ENCODE measurements at regions not wholly inside any gene's neighbourhood (a gene's known extent, or its start where the extent isn't known, plus 50 kb on each side); places are given as distances from the start of the nearest gene placed in this dataset.

- Mint-ChIP-seq H3K36me3 (ENCODE audit: low read depth) (no peaks in the 10 kb centered on the region), H3K4me1 (ENCODE audit: low read depth) (peaks cover 22% of the 10 kb centered on the region), H3K27ac (ENCODE audit: unreplicated experiment) (peak overlapping the region; percentile 43), H3K27me3 (ENCODE audit: low read depth) (no peaks in the 10 kb centered on the region), H3K4me3 (ENCODE audit: unreplicated experiment) (no peak overlapping the region), H3K9me3 (ENCODE audit: low read depth) (no peaks in the 10 kb centered on the region)
- DNase-seq (ENCODE audit: low spot score), result no peak
- no peak for TF ChIP-seq CTCF (IDR thresholded peaks at IDR 0.05)
Observed at GRCh38 chr6:130602151-130602770, 224.9 kb upstream of the SMLR1 start.

DNA sequence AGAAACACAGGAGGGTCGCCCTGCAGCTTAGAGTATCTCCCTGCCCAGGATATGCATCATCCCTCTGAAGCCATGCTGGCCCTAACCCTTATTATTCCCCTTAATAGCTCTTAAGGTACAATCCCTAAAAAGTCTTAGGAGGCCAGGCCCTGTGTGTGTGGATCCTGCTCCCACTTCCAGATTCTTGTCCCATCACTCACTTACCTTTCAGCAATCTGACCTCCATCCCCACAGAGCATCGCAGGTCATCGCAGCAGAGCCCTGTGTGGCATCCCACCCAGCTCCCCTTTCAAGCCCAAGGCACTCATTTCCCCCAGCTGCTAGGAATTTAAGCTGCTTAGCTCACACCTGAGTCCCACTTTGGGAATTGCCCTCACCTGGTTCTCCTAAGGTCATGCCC lies 223.8 kb upstream of the SMLR1 start:
- Mint-ChIP-seq H3K4me1 (ENCODE audit: low read depth) (peaks cover 22% of the 10 kb centered on the region), H3K9me3 (ENCODE audit: low read depth) (no peaks in the 10 kb centered on the region), H3K36me3 (ENCODE audit: low read depth) (no peaks in the 10 kb centered on the region), H3K27me3 (ENCODE audit: low read depth) (no peaks in the 10 kb centered on the region), H3K27ac (ENCODE audit: unreplicated experiment) (no peak overlapping the region), H3K4me3 (ENCODE audit: unreplicated experiment) (no peak overlapping the region)
- TF ChIP-seq CTCF (IDR thresholded peaks at IDR 0.05), result no peak
- DNase-seq (ENCODE audit: low spot score), result no peak

GRCh38 chr6:130604841-130605399 lies 222.3 kb upstream of the SMLR1 start:
- DNase-seq (ENCODE audit: low spot score), result no peak
- Mint-ChIP-seq H3K36me3 (ENCODE audit: low read depth) (no peaks in the 10 kb centered on the region), H3K4me3 (ENCODE audit: unreplicated experiment) (no peak overlapping the region), H3K4me1 (ENCODE audit: low read depth) (peaks cover 22% of the 10 kb centered on the region), H3K27me3 (ENCODE audit: low read depth) (no peaks in the 10 kb centered on the region), H3K27ac (ENCODE audit: unreplicated experiment) (no peak overlapping the region), H3K9me3 (ENCODE audit: low read depth) (no peaks in the 10 kb centered on the region)
- no peak for TF ChIP-seq CTCF (IDR thresholded peaks at IDR 0.05)

GRCh38 chr6:130610303-130610702 lies 216.9 kb upstream of the SMLR1 start:
- H3K36me3 Mint-ChIP-seq (ENCODE audit: low read depth), result no peaks in the 10 kb centered on the region
- DNase-seq (ENCODE audit: low spot score), result no peak
- H3K9me3 Mint-ChIP-seq (ENCODE audit: low read depth), result no peaks in the 10 kb centered on the region
- no peak for TF ChIP-seq CTCF (IDR thresholded peaks at IDR 0.05)
- H3K4me3 Mint-ChIP-seq (ENCODE audit: unreplicated experiment), result no peak overlapping the region
- H3K27me3 Mint-ChIP-seq (ENCODE audit: low read depth), result no peaks in the 10 kb centered on the region
- H3K27ac Mint-ChIP-seq (ENCODE audit: unreplicated experiment), result no peak overlapping the region
- no peaks in the 10 kb centered on the region for H3K4me1 Mint-ChIP-seq (ENCODE audit: low read depth)

DNA sequence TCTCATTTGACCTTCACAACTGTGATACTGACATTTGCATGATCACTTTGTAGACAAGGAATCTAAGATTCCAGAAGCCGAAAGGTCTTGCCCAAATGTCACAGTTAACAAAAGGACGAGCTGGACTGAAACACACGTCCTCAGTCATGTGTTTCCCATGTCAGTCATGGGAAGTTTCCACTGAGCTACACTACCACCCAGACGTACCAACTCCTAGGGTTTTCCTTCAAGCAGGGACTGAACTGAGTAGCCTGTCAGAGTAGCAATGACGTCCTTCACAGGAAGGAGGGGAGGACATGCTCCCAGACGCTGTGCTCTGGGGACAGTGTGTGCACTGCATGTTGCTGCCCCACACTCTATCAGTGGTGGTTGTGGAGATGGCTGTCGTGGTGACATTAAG lies 215.8 kb upstream of the SMLR1 start:
- no peak overlapping the region for H3K4me3 Mint-ChIP-seq (ENCODE audit: unreplicated experiment)
- H3K4me1 Mint-ChIP-seq (ENCODE audit: low read depth), result no peaks in the 10 kb centered on the region
- no peaks in the 10 kb centered on the region for H3K9me3 Mint-ChIP-seq (ENCODE audit: low read depth)
- no peak for TF ChIP-seq CTCF (IDR thresholded peaks at IDR 0.05)
- H3K36me3 Mint-ChIP-seq (ENCODE audit: low read depth), result no peaks in the 10 kb centered on the region
- H3K27me3 Mint-ChIP-seq (ENCODE audit: low read depth), result no peaks in the 10 kb centered on the region
- H3K27ac Mint-ChIP-seq (ENCODE audit: unreplicated experiment), result no peak overlapping the region
- DNase-seq (ENCODE audit: low spot score), result no peak

Measured in chondrocyte (in vitro differentiated cells).